Suprapubic skin (tissue), 4 donors: ENCODE measurements at regions not wholly inside any gene's neighbourhood (a gene's known extent, or its start where the extent isn't known, plus 50 kb on each side); places are given as distances from the start of the nearest gene placed in this dataset.

Experiments
- CTCF ChIP-seq, 2 donors: fragments of 200-600 bp in 1 of 2; fragments of 450-650 bp in 1 of 2; sonication (generic) in 1 of 2; IDR thresholded peaks; one replicate each; pipeline ENCODE4 v1.5.1; 2016 to 2019; ENCODE audit warnings: antibody characterized with exemption in 2 of 2, mild to moderate bottlenecking in 1 of 2, moderate library complexity in 1 of 2
- POLR2A ChIP-seq, 2 donors: fragments of 450-650 bp; IDR thresholded peaks; one replicate each; pipeline ENCODE4 v1.6.1; 2017; ENCODE audit warnings: antibody characterized with exemption in 2 of 2, mild to moderate bottlenecking in 2 of 2, moderate library complexity in 2 of 2
- POLR2AphosphoS5 ChIP-seq, 3 donors: sonication (generic); formaldehyde crosslinking; IDR thresholded peaks; one replicate each; pipeline ENCODE4 v1.6.1; 2017; ENCODE audit warnings: antibody characterized with exemption in 3 of 3

- TF ChIP-seq POLR2AphosphoS5 (IDR thresholded peaks at IDR 0.05) (no peak), CTCF (IDR thresholded peaks at IDR 0.05) (no peak), POLR2A (IDR thresholded peaks at IDR 0.05) (no peak)
These were observed 116.2 kb upstream of the SYNDIG1 start for GRCh38 chr20:24353135-24353690.
